GM18909 (cell line): ENCODE measurements at regions not wholly inside any gene's neighbourhood (a gene's known extent, or its start where the extent isn't known, plus 50 kb on each side); places are given as distances from the start of the nearest gene placed in this dataset.

ENCODE experiments used
- ATAC-seq: cut with Tn5 transposase; IDR thresholded peaks from one replicate; pipeline ENCODE4 v1.9.1; 2021; ENCODE audit warnings: mild to moderate bottlenecking; ENCODE audit not compliant: unreplicated experiment, poor library complexity

GRCh38 chr5:58403822-58404433 is 56.0 kb downstream of the PLK2 start:
- no peak for ATAC-seq

- no peak for ATAC-seq
Observed at GRCh38 chr5:58401701-58402100, 58.2 kb downstream of the PLK2 start.

- no peak for ATAC-seq
Observed at GRCh38 chr5:58400737-58401136, 59.1 kb downstream of the PLK2 start.

GRCh38 chr5:58399951-58400350 is 59.9 kb downstream of the PLK2 start:
- ATAC-seq, result no peak

GRCh38 chr5:58394339-58394738 is 65.5 kb downstream of the PLK2 start:
- no peak for ATAC-seq

- ATAC-seq, result no peak
Observed at GRCh38 chr5:58393716-58394115, 66.2 kb downstream of the PLK2 start.

GRCh38 chr5:58392496-58392895 is 67.4 kb downstream of the PLK2 start:
- ATAC-seq, result no peak

DNA sequence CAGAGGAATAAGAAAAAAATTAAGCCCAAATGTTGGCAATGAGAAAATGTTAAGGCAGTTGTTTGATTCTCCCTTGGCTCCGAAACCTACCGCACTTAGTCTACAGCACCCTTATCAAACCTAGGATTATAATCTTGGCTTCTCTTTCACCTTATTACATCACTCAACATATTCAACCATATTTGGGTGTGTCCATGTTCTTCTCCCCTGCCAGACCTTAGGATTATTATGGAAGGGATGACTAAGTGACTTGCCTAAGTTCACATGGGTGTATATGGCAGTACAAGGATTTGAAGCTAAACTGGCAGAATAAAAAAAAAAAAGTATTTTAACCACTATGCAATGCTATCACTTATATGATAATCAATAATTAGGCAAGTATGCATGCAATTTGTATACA is 76.4 kb downstream of the PLK2 start:
- no peak for ATAC-seq

- ATAC-seq, result no peak
Observed at GRCh38 chr5:58382131-58382534, 77.8 kb downstream of the PLK2 start.

- no peak for ATAC-seq
Observed at GRCh38 chr5:58381566-58381965, 78.3 kb downstream of the PLK2 start.

GRCh38 chr5:58380655-58381054 is 79.2 kb downstream of the PLK2 start:
- ATAC-seq, result no peak

- ATAC-seq, result no peak
Observed at GRCh38 chr5:58378613-58379390, 81.1 kb downstream of the PLK2 start.

DNA sequence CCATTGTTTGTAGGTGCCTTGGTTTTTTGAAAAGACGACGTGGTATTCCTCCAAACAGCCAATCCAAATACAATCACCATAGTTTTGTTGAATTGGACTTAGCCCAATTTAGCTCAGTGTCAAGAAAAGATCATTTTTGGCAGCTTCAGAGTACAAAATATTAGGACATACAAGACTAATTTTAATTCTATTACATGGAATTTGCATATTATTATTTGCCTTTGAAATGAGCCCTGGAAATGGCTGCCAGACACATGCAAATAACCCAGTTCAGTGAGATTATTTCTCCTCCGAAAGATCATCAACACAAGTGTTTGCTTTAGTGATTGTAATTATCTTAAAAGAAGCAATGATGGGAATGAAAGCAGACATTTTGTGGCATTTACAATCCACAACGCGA is 89.3 kb downstream of the PLK2 start:
- no peak for ATAC-seq

DNA sequence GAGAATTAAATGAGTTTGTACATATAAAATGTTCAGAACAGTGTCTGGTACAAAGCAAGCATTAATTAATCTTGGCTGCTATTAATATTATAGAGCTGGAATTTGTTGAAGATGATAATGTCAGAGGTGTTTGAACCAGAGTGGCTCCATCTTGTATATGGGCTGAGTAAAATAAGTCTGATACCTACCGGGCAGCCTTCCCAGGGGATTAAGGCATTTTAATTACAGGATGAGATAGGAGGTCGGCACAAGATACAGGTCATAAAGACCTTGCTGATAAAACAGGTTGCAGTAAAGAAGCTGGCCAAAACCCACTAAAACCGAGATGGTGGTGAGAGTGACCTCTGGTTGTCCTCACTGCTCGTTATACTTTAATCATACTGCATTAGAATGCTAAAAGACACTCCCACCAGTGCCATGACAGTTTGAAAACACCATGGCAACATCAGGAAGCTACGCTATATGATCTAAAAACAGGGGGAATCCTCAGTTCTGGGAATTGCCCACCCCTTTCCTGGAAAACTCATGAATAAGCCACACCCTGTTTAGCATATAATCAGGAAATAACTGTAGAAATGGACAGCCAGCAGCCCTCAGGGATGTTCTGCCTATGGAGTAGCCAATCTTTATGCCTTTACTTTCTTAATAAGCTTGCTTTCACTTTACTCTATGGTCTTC is 90.2 kb downstream of the PLK2 start:
- no peak for ATAC-seq

DNA sequence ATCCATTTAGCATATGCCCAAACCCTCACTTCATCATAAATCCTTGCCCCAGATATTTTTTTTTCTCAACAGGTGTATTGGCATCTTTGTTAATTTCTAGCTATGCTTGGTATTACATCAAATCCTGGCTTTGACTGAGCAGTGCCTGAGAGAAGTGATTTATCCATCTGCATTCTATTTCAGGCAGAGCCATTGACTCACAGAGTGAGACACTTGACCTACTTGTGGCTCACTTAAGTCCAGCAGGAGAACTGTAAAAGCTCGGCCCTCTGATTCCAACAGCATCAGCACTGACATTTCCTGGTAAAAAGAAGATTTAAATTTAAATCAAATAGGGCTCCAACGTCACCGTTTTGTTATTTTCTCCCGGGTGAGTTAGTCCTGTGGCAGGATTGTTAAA is 93.4 kb downstream of the PLK2 start:
- ATAC-seq, result no peak

GRCh38 chr5:58365791-58366190 is 94.1 kb downstream of the PLK2 start:
- no peak for ATAC-seq

- no peak for ATAC-seq
Observed at GRCh38 chr5:58363461-58364249, 96.2 kb downstream of the PLK2 start.

DNA sequence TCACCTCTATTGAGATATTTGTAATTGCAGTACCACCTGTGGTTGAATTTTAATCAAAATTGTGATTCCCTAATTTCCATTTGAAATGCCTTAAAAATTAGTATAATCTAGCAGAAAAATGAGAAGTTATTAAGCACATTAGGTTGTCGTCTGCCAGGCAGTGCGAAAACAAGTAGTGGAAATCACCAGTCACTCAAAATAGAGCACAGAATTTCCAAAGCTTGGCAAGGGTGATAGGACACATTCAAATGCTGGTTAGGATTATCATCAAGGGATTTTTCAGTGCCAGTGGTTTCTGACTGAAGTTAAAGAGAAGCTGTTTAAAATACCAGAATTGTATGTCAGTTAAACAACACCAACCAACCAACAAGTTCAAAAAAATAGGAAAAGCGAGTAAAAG is 97.8 kb downstream of the PLK2 start:
- ATAC-seq, result no peak

GRCh38 chr5:58360794-58361193 is 99.1 kb downstream of the PLK2 start:
- ATAC-seq, result no peak

DNA sequence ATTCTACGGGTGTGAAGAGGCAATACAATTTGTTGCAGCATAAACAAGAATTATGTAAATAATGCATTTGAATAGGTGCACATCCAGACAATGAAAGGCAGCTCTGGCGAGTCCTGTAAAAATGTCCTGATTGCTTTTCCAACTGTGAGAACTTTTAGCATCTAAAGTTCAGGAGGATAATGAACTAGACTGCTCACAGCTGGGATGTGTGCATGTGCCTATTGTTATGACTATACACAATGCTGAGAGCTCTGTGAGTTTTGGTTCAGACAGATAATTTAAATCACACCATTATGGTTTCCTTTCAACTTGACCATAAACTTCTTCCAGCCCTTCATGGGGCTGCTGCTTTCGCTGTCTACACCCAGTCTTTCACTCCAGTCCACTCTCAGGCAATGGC is 99.9 kb downstream of the PLK2 start:
- no peak for ATAC-seq
